ENCODE measurements at regions not wholly inside any gene's neighbourhood (a gene's known extent, or its start where the extent isn't known, plus 50 kb on each side); places are given as distances from the start of the nearest gene placed in this dataset.
"Not testable (repeated sequence)": the region's sequence is repeated elsewhere in the genome, so short reads cannot be mapped to it uniquely, and the experiment has no call there.

DNA sequence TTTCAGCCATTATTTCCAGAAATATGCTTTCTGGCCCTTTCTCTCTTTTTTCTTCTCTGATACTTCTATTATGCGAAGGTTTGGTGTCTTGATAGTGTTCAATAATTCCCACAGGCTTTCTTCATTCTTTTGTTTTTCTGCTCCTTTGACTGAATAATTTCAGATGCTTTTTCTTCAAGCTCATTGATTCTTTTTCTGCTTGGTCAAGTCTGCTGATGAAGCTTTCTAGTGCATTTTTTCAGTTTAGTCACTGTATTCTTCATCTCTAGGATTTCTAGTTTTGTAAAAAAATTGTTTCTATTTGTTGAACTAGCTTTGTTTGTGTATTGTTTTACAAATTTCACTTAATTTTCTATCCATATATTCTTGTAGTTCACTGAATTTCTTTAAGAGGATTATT is 304.0 kb upstream of the TARS1 start:
- WGBS, result 100% methylated on average over 1 of the region's 1 CpG
- no peaks in the 10 kb centered on the region for H3K9me3 ChIP-seq
- H3K27ac ChIP-seq, result no peak overlapping the region
- no peaks in the 10 kb centered on the region for H3K4me1 ChIP-seq (replicated peaks)
- no peaks in the 10 kb centered on the region for H3K36me3 ChIP-seq
- intact Hi-C loops (cut with DNase I), result no loop called here
- no peak overlapping the region for H3K4me3 ChIP-seq
- TF ChIP-seq POLR2AphosphoS5 (IDR thresholded peaks at IDR 0.05) (no peak), POLR2A (IDR thresholded peaks at IDR 0.05) (no peak)
- TF ChIP-seq, protein P1, sequence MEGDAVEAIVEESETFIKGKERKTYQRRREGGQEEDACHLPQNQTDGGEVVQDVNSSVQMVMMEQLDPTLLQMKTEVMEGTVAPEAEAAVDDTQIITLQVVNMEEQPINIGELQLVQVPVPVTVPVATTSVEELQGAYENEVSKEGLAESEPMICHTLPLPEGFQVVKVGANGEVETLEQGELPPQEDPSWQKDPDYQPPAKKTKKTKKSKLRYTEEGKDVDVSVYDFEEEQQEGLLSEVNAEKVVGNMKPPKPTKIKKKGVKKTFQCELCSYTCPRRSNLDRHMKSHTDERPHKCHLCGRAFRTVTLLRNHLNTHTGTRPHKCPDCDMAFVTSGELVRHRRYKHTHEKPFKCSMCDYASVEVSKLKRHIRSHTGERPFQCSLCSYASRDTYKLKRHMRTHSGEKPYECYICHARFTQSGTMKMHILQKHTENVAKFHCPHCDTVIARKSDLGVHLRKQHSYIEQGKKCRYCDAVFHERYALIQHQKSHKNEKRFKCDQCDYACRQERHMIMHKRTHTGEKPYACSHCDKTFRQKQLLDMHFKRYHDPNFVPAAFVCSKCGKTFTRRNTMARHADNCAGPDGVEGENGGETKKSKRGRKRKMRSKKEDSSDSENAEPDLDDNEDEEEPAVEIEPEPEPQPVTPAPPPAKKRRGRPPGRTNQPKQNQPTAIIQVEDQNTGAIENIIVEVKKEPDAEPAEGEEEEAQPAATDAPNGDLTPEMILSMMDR (IDR thresholded peaks at IDR 0.05), result no peak
- no peaks in the 10 kb centered on the region for H3K27me3 ChIP-seq (replicated peaks; ENCODE audit: insufficient read depth)
- no peak for DNase-seq (ENCODE audit: low spot score)

DNA sequence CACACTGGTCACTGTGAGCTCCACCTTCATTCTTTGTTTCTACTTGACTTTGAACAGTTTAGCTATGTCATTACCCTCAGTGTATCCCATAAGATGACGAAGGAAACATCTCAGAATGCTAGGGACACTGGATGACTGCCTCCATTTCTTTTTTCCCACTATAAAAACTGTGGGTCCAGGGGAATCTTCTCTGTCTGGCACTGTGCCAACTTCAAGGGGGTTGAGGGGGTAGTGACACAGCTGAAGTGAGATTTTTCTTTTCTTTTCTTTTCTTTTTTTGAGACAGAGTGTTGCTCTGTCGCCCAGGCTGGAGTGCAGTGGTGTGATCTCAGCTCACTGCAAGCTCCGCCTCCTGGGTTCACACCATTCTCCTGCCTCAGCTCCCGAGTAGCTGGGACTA is 302.6 kb upstream of the TARS1 start:
- intact Hi-C loops (cut with DNase I); H3K27ac ChIP-seq; H3K4me3 ChIP-seq; H3K27me3 ChIP-seq (replicated peaks; ENCODE audit: insufficient read depth); H3K36me3 ChIP-seq; H3K9me3 ChIP-seq; H3K4me1 ChIP-seq (replicated peaks); DNase-seq (ENCODE audit: low spot score): not testable (repeated sequence)
- WGBS, result 81% methylated on average over 4 of the region's 4 CpGs

DNA sequence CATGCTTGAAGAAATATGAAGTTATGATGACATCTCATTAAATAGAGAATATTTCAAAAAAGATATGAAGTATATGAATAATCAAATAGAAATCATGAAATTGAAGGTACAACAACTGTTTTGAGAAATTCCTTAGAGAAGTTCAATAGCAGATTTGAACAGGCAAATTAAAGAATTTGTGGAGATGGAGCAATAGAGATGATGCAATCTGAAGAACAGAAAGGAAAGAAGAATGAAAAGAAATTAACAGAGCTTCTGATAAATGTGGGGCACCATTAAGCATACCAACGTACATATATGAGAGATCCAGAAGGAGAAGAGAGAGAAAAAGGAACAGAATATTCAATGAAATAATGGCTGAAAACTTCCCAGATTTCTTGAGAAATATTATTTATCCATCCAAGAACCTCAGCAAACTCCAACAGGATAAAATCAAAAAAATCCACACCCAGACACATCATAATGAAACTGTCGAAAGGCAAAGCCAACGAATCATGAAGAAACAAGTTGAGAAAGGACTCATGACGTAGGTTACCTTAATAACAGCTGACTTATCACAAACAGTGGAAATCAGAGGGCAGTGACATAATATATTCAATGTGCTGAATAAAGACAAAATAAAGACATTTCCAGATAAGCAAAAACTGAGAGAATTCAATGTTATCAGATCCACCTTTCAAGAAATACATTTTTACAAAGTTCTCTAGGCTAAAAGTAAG is 297.2 kb upstream of the TARS1 start:
- Histone ChIP-seq H3K4me3 (no peak overlapping the region), H3K27ac (no peak overlapping the region), H3K4me1 (replicated peaks) (no peaks in the 10 kb centered on the region), H3K27me3 (replicated peaks; ENCODE audit: insufficient read depth) (no peaks in the 10 kb centered on the region), H3K9me3 (no peaks in the 10 kb centered on the region), H3K36me3 (no peaks in the 10 kb centered on the region)
- WGBS, result 90% methylated on average over 4 of the region's 4 CpGs
- TF ChIP-seq POLR2A (IDR thresholded peaks at IDR 0.05), result no peak
- TF ChIP-seq POLR2AphosphoS5 (IDR thresholded peaks at IDR 0.05), result no peak
- TF ChIP-seq, protein P1 (IDR thresholded peaks at IDR 0.05), result no peak
- intact Hi-C loops (cut with DNase I), result no loop called here
- no peak for DNase-seq (ENCODE audit: low spot score)

DNA sequence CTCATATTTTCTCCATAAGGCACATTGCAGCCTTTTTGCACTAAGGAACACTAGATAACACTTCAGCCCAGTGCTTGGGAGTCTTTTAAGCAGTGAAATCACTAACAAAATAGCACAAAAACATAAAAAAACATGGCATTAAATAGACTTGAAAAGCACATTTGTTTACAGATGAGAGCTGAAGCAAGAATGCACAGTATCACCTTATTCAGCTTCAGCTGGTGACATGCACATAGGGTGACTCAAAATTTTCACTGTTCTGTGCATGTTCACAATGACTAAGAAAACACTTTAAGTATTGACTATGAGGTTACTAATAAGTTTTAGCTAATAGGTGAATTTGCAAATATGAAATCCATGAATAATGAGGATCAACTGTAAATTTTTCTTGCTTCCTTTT is 293.9 kb upstream of the TARS1 start:
- Histone ChIP-seq H3K36me3 (no peaks in the 10 kb centered on the region), H3K27me3 (replicated peaks; ENCODE audit: insufficient read depth) (no peaks in the 10 kb centered on the region), H3K4me1 (replicated peaks) (no peaks in the 10 kb centered on the region), H3K9me3 (no peaks in the 10 kb centered on the region), H3K4me3 (no peak overlapping the region), H3K27ac (no peak overlapping the region)
- TF ChIP-seq, protein P1 (IDR thresholded peaks at IDR 0.05), result no peak
- TF ChIP-seq POLR2AphosphoS5 (IDR thresholded peaks at IDR 0.05) (no peak), POLR2A (IDR thresholded peaks at IDR 0.05) (no peak)
- intact Hi-C loops (cut with DNase I), result no loop called here
- no peak for DNase-seq (ENCODE audit: low spot score)

DNA sequence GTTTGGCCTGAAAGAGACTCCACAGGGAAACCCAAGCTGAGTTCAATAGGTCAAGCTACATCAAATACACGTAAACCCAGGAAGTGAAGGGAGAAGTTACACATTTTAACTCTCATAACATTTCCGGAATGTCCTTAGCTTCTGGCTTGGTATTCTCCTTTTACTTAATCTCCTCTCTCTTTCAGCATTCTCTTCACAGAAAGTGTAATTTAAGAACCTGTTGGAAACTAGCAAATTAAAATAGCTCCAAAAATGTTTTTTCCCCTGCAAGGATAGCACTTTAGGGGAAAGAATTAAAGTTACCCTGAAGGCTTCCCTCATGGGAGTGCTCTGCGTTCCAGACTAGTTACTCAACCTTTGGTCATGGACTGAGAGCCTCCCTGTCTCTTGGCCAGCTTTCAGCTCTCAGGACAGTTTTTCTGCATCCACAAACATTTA is 292.7 kb upstream of the TARS1 start:
- Histone ChIP-seq H3K27me3 (replicated peaks; ENCODE audit: insufficient read depth) (no peaks in the 10 kb centered on the region), H3K36me3 (no peaks in the 10 kb centered on the region), H3K9me3 (no peaks in the 10 kb centered on the region), H3K4me1 (replicated peaks) (no peaks in the 10 kb centered on the region), H3K4me3 (no peak overlapping the region), H3K27ac (no peak overlapping the region)
- WGBS, result 51% methylated on average over 3 of the region's 3 CpGs
- intact Hi-C loops (cut with DNase I), result no loop called here
- TF ChIP-seq POLR2A (IDR thresholded peaks at IDR 0.05) (no peak), POLR2AphosphoS5 (IDR thresholded peaks at IDR 0.05) (no peak)
- TF ChIP-seq, protein P1 (IDR thresholded peaks at IDR 0.05), result no peak
- DNase-seq (ENCODE audit: low spot score), result no peak
